Posterior cingulate gyrus (tissue), 11 donors: ENCODE measurements at regions not wholly inside any gene's neighbourhood (a gene's known extent, or its start where the extent isn't known, plus 50 kb on each side); places are given as distances from the start of the nearest gene placed in this dataset.
A peak's percentile ranks its signal among the peaks of the same experiment; 100 is the strongest.

Source experiments
- DNase-seq, 10 donors: peaks; one replicate each; pipeline versions ENCODE4 v3.0.0 to v3.0.0-alpha.2; 2020 to 2021; ENCODE audit warnings: mixed read lengths in 3 of 10
- intact Hi-C: fragments of 100-400 bp; cut with DNase I; formaldehyde crosslinking; loops from one replicate; pipeline ENCODE4 v1.15.1; 2023

DNA sequence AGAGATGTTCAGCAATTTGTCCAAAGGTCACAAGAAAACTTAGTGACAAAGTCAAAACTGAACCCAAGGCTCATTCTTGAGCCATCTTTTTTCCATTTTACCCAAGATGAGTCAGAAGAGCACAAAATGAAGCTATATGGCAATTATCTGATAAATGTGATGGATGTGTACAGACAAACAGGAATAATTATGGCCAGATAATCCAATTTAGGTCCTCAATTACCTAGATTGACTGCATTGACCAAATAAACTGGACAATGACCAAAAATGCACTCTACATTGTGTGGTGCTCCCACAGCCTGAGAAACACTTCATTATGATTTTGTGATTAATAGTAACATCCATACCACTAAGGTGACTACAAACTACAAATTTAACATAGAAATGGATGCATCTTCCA is 1105.8 kb downstream of the IGSF11 start:
- intact Hi-C loops = no loop called here
- no peak for DNase-seq

DNA sequence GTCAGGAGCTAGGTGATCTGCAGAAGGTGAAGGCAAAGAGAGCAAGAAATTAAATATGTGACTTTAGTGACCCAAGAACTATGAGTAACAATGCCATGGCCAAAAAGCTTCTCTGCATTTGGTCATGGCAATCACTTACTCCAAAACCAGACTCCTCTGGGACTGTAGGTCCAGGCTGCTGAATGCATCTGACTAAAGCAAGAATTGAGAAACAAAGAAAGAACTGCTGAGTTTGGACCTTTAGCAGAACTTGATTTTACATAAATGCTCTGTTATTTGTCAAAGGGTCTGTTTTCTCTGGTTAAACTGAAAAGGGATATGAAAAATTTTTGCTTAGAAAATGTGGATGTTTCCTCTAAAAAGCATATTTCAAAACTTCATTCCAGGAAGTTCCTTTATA is 1102.2 kb downstream of the IGSF11 start:
- no peak for DNase-seq
- intact Hi-C loops = no loop called here

DNA sequence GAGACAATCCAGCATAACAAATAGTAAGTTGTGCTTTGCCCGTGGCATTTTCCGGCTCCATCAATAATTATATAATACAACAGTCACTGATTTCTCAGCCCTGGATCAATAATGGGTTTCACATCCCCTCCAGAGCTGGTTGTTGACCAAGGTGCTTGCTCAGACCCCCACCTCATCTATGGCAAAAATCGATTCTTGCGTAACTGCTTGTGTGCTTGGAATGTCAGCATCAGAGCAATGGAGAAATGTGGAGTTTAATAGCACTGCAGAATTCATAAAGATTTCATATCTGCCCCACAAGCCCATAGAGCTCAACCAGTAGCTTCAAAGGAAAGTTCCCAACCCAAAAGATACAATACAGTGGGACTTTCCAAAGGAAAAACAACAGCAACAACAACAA is 1098.5 kb downstream of the IGSF11 start:
- intact Hi-C loops = no loop called here
- DNase-seq = no peak

DNA sequence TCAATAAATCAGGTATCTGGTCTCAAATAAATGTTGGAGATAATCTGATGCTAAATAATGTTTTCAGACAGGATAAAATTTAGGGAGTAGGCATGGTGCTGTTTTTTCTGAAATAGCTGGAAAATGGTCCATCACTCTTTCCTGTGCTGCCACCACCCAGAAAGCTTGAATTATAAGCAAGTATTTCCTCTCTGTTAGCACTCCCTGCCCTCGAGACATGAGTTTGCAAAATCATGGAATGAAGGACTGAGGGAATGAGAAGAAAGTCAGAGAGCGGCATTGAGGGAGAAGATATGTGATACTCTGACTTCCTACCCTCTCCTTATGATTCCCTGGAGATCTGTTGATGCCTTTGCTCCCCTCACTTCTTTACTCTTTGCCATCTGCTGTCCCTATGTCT is 1095.7 kb downstream of the IGSF11 start:
- intact Hi-C loops = no loop called here

DNA sequence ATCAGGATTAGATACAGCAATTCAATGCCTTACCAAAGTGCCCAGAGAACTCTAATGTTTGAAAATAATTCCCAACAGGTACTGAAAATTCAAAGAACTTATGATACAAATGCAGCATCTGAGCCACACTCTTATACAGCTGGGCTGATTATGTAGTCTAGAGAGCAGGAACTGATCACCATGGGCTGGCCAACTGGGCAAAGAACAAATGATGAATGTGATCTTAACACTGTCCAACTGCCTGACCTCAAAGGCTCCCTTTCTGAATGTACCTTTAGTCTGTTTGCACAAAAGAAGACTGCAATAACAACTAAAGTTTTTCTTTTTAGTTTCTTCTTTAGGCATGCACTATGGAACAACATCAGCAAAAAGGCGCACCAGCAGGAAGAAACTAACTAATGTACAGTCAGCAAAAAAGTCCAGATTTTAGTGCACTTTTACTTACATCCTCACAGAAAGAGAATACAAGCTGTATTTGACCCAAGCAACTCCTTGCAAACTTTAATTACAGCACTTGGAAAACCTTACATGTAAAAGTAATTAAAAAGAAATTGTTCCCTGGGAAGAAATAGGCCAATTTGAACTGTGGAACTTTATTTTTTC is 1095.1 kb downstream of the IGSF11 start:
- intact Hi-C loops = no loop called here
- no peak for DNase-seq

More for the DNA sequence above, 1095.7 kb downstream of the IGSF11 start:
- DNase-seq = no peak

DNA sequence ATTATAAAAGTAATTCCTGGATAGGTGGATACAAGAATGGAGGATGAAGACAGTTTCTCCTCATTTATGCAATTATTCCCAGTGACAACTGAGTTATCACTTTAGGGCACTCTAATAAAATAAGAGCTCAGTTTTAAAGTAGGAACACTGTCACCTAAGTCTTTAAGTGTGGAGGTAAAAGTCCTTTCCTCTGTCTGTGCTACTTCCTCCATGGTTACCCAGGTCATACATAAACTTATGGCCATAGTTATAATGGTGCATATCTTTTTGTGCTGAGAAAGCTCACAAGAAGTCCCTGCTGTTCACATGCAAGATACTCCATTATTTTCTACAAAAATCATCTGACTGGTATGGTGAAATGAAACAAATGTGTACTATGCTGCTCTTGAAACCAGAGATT is 1093.6 kb downstream of the IGSF11 start:
- no peak for DNase-seq
- intact Hi-C loops = no loop called here

DNA sequence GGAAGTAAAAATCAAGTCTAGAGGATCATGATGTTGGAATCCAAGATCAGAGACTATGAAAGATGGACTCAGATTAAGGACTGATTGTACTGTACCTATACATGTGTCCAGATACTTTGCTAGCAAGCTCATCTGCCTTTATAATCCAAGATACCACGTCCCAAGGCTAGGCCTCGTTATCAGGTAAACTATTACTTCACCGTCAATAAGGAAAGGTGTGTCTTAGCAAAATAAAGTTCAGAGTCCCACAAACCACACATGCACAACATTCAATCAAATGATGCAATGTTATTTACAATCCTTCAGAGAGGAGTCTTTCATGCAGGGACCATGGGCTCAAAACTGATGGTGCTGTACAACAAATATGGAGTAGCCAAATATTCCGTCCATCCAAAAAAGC is 1092.9 kb downstream of the IGSF11 start:
- intact Hi-C loops = no loop called here
- no peak for DNase-seq

DNA sequence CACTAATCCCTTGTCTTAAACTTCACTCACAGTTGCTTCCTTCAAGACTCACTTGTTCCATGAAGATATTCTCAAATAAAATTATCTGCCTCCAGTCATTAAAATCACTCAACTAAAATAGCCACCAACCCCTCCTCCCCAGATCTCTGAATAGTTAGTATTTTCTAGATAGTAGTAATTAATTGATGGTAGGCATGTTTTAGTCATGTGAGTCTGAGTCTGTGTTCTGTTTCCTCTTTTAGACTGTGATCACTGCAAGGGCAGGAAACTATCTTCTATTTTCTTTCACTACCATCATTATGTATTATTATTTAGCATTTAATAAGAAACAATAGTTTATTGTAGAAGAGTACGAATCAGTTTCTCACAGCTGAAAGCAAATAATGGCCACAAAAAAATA is 1080.5 kb downstream of the IGSF11 start:
- DNase-seq = no peak
- intact Hi-C loops = no loop called here

DNA sequence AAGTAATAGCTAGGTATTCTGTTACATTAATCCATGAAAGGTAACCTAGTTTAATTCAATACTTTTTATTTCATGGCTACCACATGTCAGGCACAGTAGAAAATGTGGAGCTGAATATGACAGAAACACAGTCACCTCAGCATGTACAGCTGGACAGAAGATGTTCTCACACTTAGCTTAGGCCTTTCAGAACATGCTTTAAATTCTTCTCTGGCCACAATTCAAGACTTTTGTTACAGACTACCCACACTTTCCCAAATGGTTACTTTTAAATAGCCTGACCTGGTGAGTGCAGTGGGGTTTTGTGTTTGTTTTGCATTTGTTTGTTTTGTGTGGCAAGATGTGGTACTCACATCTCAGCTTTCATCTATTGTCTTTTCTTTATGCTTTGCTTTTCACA is 1079.5 kb downstream of the IGSF11 start:
- no peak for DNase-seq
- intact Hi-C loops = no loop called here

DNA sequence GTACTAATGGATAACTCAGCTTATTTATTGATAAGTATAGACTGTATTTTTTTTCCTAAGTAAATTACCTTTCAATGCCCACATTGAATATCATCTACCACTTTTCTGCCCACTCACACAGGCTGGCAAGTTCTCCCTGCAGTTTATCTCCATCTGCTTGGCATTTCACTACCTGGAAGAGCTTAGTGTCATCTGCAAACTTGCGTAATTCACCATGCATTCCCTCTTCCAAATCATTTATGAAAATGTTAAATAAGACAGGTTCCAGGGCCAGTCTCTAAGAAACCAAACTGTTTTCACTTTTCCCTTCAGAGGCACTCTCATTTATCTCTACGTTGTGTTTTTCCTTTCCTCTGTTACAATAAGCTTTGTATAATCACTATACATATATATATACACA is 1076.6 kb downstream of the IGSF11 start:
- intact Hi-C loops = no loop called here
- DNase-seq = no peak

DNA sequence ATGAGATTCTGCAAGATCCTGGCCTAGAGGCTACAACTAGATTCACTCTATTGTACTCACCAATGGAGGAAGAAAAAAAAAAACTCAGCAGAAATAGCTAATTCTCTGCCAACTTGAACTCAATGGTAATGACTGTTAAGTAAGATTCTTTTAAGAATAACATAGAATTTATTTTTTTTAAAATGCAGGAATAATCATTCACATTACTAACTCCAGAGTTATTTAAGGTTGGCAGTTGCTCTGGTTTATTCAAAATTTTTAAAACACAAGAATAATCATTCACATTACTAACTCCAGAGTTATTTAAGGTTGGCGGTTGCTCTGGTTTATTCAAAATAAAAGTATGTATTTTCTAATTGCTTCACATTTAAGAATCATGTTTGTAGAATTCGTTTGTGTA is 1071.9 kb downstream of the IGSF11 start:
- intact Hi-C loops = no loop called here
- no peak for DNase-seq

DNA sequence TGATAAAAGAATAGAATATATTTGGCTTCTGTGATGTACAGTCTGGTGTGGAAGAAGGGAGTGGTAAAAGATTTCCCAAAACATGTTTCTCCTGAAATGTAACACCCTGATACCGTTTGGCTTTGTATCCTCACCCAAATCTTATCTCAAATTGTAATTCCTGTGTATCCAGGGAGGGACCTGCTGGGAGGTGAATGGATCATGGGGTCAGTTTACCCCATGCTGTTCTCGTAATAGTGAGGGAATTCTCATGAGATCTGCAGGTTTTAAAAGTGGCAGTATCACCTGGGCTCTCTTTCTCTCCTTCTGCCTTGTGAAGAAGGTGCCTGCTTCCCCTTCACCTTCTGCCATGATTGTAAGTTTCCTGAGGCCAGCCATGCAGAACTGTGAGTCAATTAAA is 1070.8 kb downstream of the IGSF11 start:
- DNase-seq = no peak
- intact Hi-C loops = no loop called here

DNA sequence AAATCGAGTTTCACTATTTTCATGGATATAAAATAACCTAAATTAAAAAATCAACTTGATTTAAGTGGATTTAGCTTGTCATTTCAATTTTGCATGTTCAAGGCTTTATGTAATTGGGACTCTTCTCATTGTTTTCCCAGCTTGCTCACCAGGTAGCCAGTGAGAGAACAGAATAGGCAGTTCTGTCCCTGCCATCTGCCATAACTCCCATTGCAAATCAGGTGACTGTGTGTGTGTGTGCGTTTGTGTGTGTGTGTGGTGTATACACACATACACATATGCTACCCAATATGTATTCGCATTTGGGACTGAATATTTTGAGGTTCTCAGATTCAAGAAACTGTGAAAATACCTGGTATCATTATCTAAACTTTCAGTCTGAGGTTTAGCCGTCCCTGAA is 1069.8 kb downstream of the IGSF11 start:
- intact Hi-C loops = no loop called here
- DNase-seq = no peak

DNA sequence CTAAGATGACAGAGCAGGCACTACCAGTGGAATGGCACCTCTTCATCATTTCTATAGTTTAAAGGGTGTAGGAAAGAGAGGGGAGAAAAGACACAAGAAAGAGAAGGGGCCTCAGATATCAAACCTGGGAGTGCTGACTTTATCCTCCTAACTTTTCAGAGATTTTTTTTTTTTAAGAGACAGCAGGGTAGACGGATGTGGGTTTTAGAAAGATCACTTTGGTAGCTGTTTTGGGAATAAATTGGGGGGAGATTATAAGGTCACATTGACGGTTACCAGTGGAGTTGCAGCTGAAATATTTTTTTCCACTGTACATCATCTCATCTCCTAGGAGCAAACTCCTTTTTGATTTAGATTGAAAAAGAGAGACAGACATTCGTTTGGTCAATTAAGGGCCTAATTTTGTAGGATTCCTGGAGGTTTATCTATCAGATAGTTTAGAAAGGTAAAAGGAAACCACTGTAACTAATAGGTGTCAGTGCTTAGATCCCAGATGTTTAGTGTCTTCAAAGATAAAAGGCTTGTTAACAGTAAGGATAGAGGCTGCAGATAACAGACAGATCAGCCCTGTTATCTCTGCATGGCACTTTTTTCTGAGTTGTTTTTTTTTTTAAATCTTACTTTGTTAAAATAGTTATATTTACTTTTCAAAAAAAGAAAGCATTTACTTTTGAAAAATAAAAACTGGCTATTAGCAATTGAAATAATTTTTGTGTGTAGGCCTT is 1057.0 kb downstream of the IGSF11 start:
- intact Hi-C loops = no loop called here

DNA sequence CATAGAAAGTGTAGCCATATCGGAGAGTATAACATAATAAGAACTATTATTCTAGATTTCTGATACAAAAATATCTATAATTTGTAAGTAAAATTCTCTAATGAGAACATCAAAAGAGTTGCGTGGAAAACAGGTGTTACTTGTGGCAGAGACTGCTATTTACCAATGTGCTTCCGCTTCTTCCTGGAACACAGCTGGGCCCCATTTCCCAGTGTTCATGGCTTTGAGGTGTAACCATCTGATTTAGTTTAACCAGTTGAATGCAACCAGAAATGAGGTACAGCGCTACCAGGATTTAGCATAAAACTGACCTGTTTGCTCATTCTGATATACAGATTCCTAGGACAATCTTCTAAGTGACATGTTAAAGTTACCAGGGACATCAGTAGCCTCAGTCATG is 1055.2 kb downstream of the IGSF11 start:
- intact Hi-C loops = no loop called here
- DNase-seq = no peak

More for the DNA sequence above, 1057.0 kb downstream of the IGSF11 start:
- DNase-seq = no peak

DNA sequence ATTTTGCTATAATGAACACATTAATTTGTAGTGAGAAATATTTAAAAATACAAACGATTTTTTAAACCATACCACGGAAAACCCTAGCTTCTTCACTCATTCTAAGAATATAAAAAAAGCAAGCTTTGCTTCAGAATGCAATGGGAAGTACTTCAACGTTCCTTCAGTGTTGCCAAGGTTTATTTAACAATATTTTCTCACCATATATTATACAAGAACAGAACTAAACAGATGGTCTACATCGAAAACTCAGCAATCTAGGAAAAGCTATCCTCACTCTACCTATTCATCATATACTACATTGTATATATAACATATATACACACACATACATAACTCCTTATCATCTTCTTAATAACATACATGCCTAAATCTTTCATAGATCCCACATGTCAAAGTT is 1047.4 kb downstream of the IGSF11 start:
- DNase-seq = no peak
- intact Hi-C loops = no loop called here

DNA sequence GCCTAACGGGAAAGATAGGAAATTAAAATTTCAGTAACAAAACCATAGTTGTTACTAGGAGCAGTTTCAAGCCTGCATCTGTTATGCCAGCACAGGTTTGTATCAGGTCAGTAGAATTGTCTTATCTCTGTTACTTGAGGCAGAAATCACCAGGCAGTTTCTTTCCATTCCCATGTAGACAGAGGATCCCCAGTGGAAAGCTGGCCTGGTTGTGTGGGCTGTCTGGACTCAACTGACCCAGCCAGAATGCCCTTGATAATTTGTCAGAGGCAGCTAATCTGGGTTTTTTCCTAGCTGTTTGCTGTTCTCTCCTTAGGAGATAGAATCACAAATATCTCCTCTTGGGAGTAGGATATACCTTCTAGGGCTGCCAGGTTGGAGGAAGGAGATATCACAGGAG is 1044.7 kb downstream of the IGSF11 start:
- intact Hi-C loops = no loop called here
- DNase-seq = no peak

DNA sequence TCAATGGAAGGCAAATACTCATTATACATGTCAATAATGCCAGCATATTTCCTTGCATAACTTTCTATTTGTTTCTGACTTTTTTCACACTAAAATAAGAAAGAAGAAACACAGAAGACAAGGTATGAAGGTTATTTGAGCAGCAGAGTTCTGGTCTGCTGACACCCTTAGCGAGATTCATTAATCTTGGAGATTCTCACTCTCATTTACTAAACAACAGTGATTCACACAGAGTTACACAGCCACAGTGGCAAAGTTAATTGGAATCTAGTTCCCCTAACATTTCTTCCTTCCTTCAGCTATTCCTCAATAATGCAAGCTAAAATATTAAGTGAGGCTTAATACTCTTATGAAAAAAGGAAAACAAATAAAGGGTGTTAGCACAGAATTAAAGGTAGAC is 1044.0 kb downstream of the IGSF11 start:
- no peak for DNase-seq
- intact Hi-C loops = no loop called here

DNA sequence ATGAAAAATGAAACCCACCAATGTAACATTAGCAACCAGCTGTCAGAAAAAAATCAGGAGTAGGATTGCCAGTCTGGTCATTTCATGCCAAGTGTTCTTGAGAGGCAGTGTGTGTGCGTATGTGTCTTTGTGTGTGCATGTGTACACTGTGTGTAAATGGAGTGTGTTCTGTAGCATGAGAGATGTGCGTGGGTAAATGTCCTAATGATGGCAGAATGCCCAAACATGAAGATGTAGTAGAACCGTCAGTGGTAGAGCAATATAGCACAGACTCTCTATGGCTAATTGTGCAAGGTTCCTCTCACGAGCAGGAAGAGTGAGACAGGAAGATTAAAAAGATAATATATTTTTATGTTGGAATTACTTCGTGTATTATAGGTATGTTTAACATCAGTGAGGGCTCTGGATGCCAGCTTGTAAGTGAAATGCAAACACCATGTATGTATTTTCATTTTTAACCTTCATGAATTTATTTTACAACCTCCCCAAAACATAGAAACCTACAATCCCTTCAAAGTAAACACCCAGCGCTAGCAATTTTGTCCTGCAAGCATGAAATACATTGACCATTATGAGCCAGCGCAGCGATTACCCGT is 1038.7 kb downstream of the IGSF11 start:
- intact Hi-C loops = loop anchor here (5.0 kb wide), 5 partner anchors 244 to 1224 kb away; no protein-coding TSS in a partner anchor
- no peak for DNase-seq

DNA sequence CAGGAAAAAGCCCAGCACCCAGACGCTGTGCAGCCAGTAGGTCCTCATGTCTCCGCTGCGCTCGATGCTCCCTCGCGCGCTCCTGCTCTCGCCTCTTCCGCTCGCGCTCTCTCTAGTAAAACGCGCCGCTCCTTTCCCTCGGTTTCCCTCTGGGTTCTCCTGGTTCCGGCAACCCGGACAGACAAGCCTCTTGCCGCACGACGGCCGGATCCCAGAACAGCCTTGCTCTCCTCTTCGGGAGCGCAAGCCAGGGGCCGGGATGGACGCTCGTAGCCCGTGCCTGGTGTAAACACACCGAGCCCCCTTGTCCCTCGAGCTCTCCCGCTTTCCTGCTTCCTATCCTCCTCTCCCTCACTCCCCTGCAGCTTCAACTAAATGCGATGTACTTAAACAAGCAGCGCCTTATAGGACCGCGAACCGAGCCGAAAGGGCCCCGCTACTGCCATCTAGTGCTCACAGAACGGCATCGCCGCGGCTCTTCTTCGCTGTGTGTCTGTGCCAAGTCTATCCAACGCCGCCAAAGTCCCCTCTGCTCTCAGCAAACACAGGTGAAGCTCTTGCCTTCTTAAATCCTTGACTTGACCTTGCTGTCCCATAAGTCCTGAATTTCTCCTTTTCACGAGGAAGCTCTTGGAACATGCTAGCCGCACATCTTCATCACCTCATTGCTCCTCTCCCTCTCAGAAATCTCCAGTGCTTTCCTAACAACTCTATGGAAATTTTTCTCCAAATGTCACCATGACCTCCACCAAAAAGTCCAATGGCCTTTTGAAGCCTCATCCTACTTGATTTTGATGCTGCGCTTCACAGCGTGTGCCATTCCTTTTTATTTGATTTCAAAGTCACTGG is 1037.2 kb downstream of the IGSF11 start:
- intact Hi-C loops = loop anchor here (5.0 kb wide), 5 partner anchors 245 to 1225 kb away; no protein-coding TSS in a partner anchor
- peak; percentile 75 to 98 (median 86) for DNase-seq

DNA sequence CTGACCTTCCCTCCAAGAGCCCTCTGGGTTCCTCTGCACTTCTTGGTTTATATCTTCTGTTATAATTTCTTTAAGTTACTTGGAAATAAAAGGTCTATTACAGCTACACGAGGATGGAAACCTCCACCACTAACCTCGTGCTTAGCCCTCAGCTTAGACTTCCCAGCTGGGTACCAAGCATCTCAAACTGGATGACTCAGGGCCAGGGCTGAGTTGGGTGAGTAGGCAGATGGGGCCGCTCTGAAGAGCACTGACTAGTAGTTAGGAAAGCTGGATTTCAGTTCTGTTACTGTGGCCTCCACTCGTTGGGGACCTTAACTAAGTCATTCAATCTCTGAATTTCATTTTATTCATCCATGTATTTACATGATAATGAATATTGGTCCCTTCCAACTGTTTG is 1036.6 kb downstream of the IGSF11 start:
- peak in 5 of 10 donors; percentile 13 to 83 (median 60) for DNase-seq
- intact Hi-C loops = loop anchor here (5.0 kb wide), 5 partner anchors 246 to 1226 kb away; no protein-coding TSS in a partner anchor
